Heart right ventricle (tissue), 16 donors: ENCODE measurements at regions not wholly inside any gene's neighbourhood (a gene's known extent, or its start where the extent isn't known, plus 50 kb on each side); places are given as distances from the start of the nearest gene placed in this dataset.

ENCODE experiments used
- ATAC-seq, 8 donors: fragments of 200-7000 bp; cut with Tn5 transposase; one replicate each; pipeline ENCODE4 v1.9.1; 2020; ENCODE audit warnings: mild to moderate bottlenecking in 8 of 8, moderate library complexity in 8 of 8, moderate number of reproducible peaks in 1 of 8
- DNase-seq, 2 donors: peaks; one replicate each; pipeline ENCODE4 v3.0.0-alpha.2; 2020
- H3K27ac ChIP-seq, 10 donors: fragments of 200-600 bp; sonication (generic) in 2 of 10; one replicate each; pipeline versions ENCODE4 v1.5.0 to v1.8.0; 2020 to 2022; ENCODE audit warnings: mild to moderate bottlenecking in 3 of 10
- H3K27me3 ChIP-seq, 7 donors: fragments of 200-600 bp; one replicate each; pipeline ENCODE4 v1.8.0; 2021 to 2022; ENCODE audit warnings: mild to moderate bottlenecking in 2 of 7
- H3K36me3 ChIP-seq, 9 donors: fragments of 200-600 bp; sonication (generic) in 1 of 9; one replicate each; pipeline versions ENCODE4 v1.5.0 to v1.8.0; 2020 to 2022; ENCODE audit warnings: mild to moderate bottlenecking in 2 of 9
- H3K4me1 ChIP-seq, 9 donors: fragments of 200-600 bp; sonication (generic) in 1 of 9; one replicate each; pipeline versions ENCODE4 v1.5.0 to v1.8.0; 2020 to 2022; ENCODE audit warnings: mild to moderate bottlenecking in 4 of 9
- H3K4me3 ChIP-seq, 10 donors: fragments of 200-600 bp; sonication (generic) in 2 of 10; one replicate each; pipeline versions ENCODE4 v1.5.0 to v1.8.0; 2020 to 2022; ENCODE audit warnings: mild to moderate bottlenecking in 7 of 10, moderate library complexity in 2 of 10
- H3K9me3 ChIP-seq, 11 donors: fragments of 200-600 bp in 10 of 11; sonication (generic) in 2 of 11; one replicate each; pipeline versions ENCODE4 v1.5.0 to v1.8.0; 2013 to 2022; ENCODE audit warnings: mild to moderate bottlenecking in 2 of 11, control low read depth in 1 of 11, moderate library complexity in 1 of 11
- WGBS, 2 donors: extraction: QIAGEN DNeasy Blood & Tissue Kit; methylation state at CpG; one replicate each; pipeline ENCODE4 v1.1.7; 2013; ENCODE audit warnings: inconsistent platforms in 1 of 2; 5-methylcytosine and 5-hydroxymethylcytosine counted together
- intact Hi-C, 10 donors: fragments of 100-400 bp; cut with DNase I; formaldehyde crosslinking; loops; one replicate each; pipeline versions ENCODE4 v1.11.1 to v1.14.2; 2022
- TF ChIP-seq, protein P1 (sequence below), 9 donors: fragments of 200-600 bp; sonication (generic) in 2 of 9; IDR thresholded peaks; one replicate each; pipeline versions ENCODE4 v1.5.0 to v1.8.0; 2021 to 2022; ENCODE audit warnings: antibody characterized with exemption in 9 of 9, mild to moderate bottlenecking in 5 of 9, moderate library complexity in 1 of 9
- donor health status: Arrhythmogenic right ventricular cardiomyopathy.
- donor health status: ischemic (EF 13 %, LVEDD 7.1; RV severe dilation, severe dysfunction).
- donor health status: healthy with polysubstance abuse.
- donor health status: DM: no; HTN: yes; CAD: no.
- donor health status: DM: no; HTN: no; CAD: no.
- donor health status: ischemic (EF 25% LVEDD 6.9; RV normal size, moderate dysfunction).
- donor health status: ischemic (EF 25% LVEDD 5.7; RV mildly dilated, moderate dysfunction).
- donor health status: healthy.
- donor health status: DM: yes; HTN: yes; CAD: no.
- donor health status: Ischemic cardiomyopathy.
- donor health status: ischemic (EF 35%, LVEDD 5.7; RV mildly dilated, moderate dysfunction).
- donor health status: nonischemic (EF 11% LVEDD 7.7; RV severe dilation, severe dysfunction).
- donor health status: DM: yes; HTN: yes; CAD: no.
- donor health status: PGD.
- donor health status: ischemic (EF 29% LVEDD 5.4; RV normal size, mild dysfunction).
- donor health status: nonischemic (EF 23%, LVEDD 6.1; RV moderate dilation, normal function).

DNA sequence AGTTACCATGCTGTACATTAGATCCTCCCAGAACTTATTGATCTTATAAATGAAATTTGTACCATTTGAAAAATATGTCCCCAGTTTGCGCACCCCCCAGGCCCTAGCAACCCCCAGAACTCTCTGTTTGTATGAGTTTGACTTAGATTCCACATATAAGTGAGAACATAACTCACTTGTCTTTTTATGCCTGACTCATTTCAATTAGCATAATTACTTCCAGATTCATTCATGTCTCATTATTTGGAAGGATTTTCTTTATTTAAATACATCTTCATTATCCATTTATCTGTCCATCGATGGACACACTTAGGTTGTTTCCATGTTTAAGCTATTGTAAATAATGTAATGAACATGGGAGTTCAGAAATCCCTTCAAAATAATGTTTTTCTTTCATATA lies 705.9 kb downstream of the CCDC85A start:
- H3K36me3 ChIP-seq = no peaks in the 10 kb centered on the region
- ATAC-seq = no peak
- H3K4me1 ChIP-seq = no peaks in the 10 kb centered on the region
- DNase-seq = no peak
- no peak overlapping the region for H3K4me3 ChIP-seq
- 80 to 88% methylated on average over 2 of the region's 2 CpGs for WGBS, 2 donors
- H3K27ac ChIP-seq = no peak overlapping the region
- intact Hi-C loops = no loop called here
- H3K9me3 ChIP-seq = peaks cover 0 to 6% (median 0%) of the 10 kb centered on the region in 11 donors
- no peaks in the 10 kb centered on the region for H3K27me3 ChIP-seq
- TF ChIP-seq, protein P1, sequence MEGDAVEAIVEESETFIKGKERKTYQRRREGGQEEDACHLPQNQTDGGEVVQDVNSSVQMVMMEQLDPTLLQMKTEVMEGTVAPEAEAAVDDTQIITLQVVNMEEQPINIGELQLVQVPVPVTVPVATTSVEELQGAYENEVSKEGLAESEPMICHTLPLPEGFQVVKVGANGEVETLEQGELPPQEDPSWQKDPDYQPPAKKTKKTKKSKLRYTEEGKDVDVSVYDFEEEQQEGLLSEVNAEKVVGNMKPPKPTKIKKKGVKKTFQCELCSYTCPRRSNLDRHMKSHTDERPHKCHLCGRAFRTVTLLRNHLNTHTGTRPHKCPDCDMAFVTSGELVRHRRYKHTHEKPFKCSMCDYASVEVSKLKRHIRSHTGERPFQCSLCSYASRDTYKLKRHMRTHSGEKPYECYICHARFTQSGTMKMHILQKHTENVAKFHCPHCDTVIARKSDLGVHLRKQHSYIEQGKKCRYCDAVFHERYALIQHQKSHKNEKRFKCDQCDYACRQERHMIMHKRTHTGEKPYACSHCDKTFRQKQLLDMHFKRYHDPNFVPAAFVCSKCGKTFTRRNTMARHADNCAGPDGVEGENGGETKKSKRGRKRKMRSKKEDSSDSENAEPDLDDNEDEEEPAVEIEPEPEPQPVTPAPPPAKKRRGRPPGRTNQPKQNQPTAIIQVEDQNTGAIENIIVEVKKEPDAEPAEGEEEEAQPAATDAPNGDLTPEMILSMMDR (IDR thresholded peaks at IDR 0.05) = no peak

- Histone ChIP-seq H3K36me3 (no peaks in the 10 kb centered on the region), H3K4me3 (no peak overlapping the region), H3K27ac (no peak overlapping the region), H3K4me1 (no peaks in the 10 kb centered on the region), H3K27me3 (no peaks in the 10 kb centered on the region), H3K9me3 (peaks cover 0 to 7% (median 0%) of the 10 kb centered on the region in 11 donors)
- ATAC-seq = no peak
- TF ChIP-seq, protein P1 (IDR thresholded peaks at IDR 0.05) = no peak
- intact Hi-C loops = no loop called here
- DNase-seq = no peak
These were observed 708.6 kb downstream of the CCDC85A start for GRCh38 chr2:56892382-56892781.

DNA sequence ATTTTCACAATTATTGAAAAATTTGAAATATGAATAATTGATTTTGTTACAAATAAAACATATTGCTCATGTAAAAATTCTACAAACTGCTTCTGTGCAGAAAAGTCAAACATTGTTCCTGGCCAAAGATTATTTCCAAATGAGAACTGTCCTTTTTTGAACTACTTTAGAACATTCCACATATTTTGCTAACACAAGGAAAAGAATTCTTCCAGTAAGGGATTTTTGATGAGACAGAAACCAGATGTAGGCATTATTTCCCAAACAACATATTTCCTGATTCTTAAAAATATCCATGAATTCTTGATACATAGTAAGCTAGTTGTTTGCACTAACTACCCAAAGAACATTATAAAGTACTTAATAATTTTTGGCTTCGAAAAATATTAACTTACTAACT lies 715.2 kb downstream of the CCDC85A start:
- no peaks in the 10 kb centered on the region for H3K27me3 ChIP-seq
- H3K4me1 ChIP-seq = no peaks in the 10 kb centered on the region
- TF ChIP-seq, protein P1 (IDR thresholded peaks at IDR 0.05) = no peak
- H3K4me3 ChIP-seq = no peak overlapping the region
- no peaks in the 10 kb centered on the region for H3K36me3 ChIP-seq
- ATAC-seq = no peak
- H3K27ac ChIP-seq = no peak overlapping the region
- intact Hi-C loops = no loop called here
- 84 to 86% methylated on average over 1 of the region's 1 CpG for WGBS, 2 donors
- H3K9me3 ChIP-seq = peaks cover 0 to 13% (median 0%) of the 10 kb centered on the region in 11 donors
- no peak for DNase-seq

DNA sequence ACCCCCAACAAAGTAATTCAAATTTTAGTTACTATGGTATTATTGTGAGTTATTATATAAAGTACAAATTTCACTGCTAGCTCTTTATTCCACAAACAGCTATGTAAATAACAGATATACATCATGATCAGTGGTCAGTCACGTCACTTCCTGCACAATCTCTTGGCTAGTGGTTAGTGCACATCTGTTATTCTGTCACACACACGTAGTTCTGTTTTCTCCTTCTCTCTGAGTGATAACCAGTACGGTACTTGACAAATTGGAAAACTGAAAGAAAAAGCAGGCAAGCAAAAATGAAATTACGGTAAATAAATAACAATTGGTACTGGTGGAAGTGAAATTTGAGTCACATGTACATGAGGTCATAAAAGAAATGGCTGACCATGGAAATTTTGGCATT lies 728.7 kb downstream of the CCDC85A start:
- DNase-seq (no peak), ATAC-seq (no peak)
- H3K4me1 ChIP-seq = no peaks in the 10 kb centered on the region
- H3K27me3 ChIP-seq = no peaks in the 10 kb centered on the region
- intact Hi-C loops = no loop called here
- TF ChIP-seq, protein P1 (IDR thresholded peaks at IDR 0.05) = no peak
- 54 to 62% methylated on average over 4 of the region's 4 CpGs for WGBS, 2 donors
- H3K9me3 ChIP-seq = peaks cover 0 to 36% (median 0%) of the 10 kb centered on the region in 11 donors
- no peak overlapping the region for H3K27ac ChIP-seq
- no peaks in the 10 kb centered on the region for H3K36me3 ChIP-seq
- H3K4me3 ChIP-seq = no peak overlapping the region

GRCh38 chr2:56918790-56919189 lies 735.0 kb downstream of the CCDC85A start:
- Histone ChIP-seq H3K4me1 (no peaks in the 10 kb centered on the region), H3K9me3 (peaks cover 0 to 34% (median 0%) of the 10 kb centered on the region in 11 donors), H3K27ac (no peak overlapping the region), H3K4me3 (no peak overlapping the region), H3K27me3 (no peaks in the 10 kb centered on the region), H3K36me3 (no peaks in the 10 kb centered on the region)
- TF ChIP-seq, protein P1 (IDR thresholded peaks at IDR 0.05) = no peak
- intact Hi-C loops = no loop called here
- DNase-seq (no peak), ATAC-seq (no peak)
